SHP77 (cell line): ENCODE measurements at regions not wholly inside any gene's neighbourhood (a gene's known extent, or its start where the extent isn't known, plus 50 kb on each side); places are given as distances from the start of the nearest gene placed in this dataset.
"Not testable (repeated sequence)": the region's sequence is repeated elsewhere in the genome, so short reads cannot be mapped to it uniquely, and the experiment has no call there.

Source experiments
- DNase-seq, 2 experiments: peaks; one replicate each; lab custom pipeline; 2025; lab: John Stamatoyannopoulos, UW

- DNase-seq = no peak
Measured at GRCh38 chr5:10017786-10018185, 231.9 kb downstream of the ATPSCKMT start.

- peak; percentile 11 to 46 for DNase-seq
Measured at GRCh38 chr5:10016559-10016958, 233.1 kb downstream of the ATPSCKMT start.

GRCh38 chr5:10015681-10016080 is 234.0 kb downstream of the ATPSCKMT start:
- not testable (repeated sequence) for DNase-seq

- no peak for DNase-seq
Measured at GRCh38 chr5:10009802-10010201, 239.9 kb downstream of the ATPSCKMT start.

- DNase-seq = no peak
Measured at GRCh38 chr5:9987101-9987500, 262.6 kb downstream of the ATPSCKMT start.

GRCh38 chr5:9977070-9977469 is 272.6 kb downstream of the ATPSCKMT start:
- no peak for DNase-seq

GRCh38 chr5:9976621-9977020 is 273.1 kb downstream of the ATPSCKMT start:
- no peak for DNase-seq

- no peak for DNase-seq
Measured at GRCh38 chr5:9972059-9972458, 277.6 kb downstream of the ATPSCKMT start.

GRCh38 chr5:9971301-9971700 is 278.4 kb downstream of the ATPSCKMT start:
- DNase-seq = no peak

- DNase-seq = no peak
Measured at GRCh38 chr5:9958914-9959313, 290.8 kb downstream of the ATPSCKMT start.

GRCh38 chr5:9957214-9957613 is 292.5 kb downstream of the ATPSCKMT start:
- DNase-seq = no peak

- no peak for DNase-seq
Measured at GRCh38 chr5:9956725-9957124, 293.0 kb downstream of the ATPSCKMT start.

- no peak for DNase-seq
Measured at GRCh38 chr5:9955586-9955985, 294.1 kb downstream of the ATPSCKMT start.

GRCh38 chr5:9954869-9955268 is 294.8 kb downstream of the ATPSCKMT start:
- DNase-seq = no peak

GRCh38 chr5:9953691-9954090 is 296.0 kb downstream of the ATPSCKMT start:
- no peak for DNase-seq

GRCh38 chr5:9951865-9952516 is 297.7 kb downstream of the ATPSCKMT start:
- DNase-seq = no peak

GRCh38 chr5:9947944-9948343 is 301.7 kb downstream of the ATPSCKMT start:
- DNase-seq = no peak

- DNase-seq = no peak
Measured at GRCh38 chr5:9947225-9947714, 302.4 kb downstream of the ATPSCKMT start.

GRCh38 chr5:9932770-9933169 is 302.6 kb upstream of the TAS2R1 start:
- no peak for DNase-seq

- DNase-seq = no peak
Measured at GRCh38 chr5:9930156-9930555, 300.0 kb upstream of the TAS2R1 start.

- DNase-seq = no peak
Measured at GRCh38 chr5:9928326-9928725, 298.2 kb upstream of the TAS2R1 start.

GRCh38 chr5:9927521-9927997 is 297.4 kb upstream of the TAS2R1 start:
- no peak for DNase-seq

- DNase-seq = no peak
Measured at GRCh38 chr5:9927106-9927505, 297.0 kb upstream of the TAS2R1 start.

GRCh38 chr5:9924614-9925013 is 294.5 kb upstream of the TAS2R1 start:
- DNase-seq = no peak
